Left ventricle myocardium inferior (tissue), 1 donor: ENCODE measurements at regions not wholly inside any gene's neighbourhood (a gene's known extent, or its start where the extent isn't known, plus 50 kb on each side); places are given as distances from the start of the nearest gene placed in this dataset.

ENCODE experiments used
- DNase-seq: peaks from one replicate; pipeline ENCODE4 v3.0.0-alpha.2; 2020
- H3K27ac ChIP-seq: fragments of 200-600 bp; replicated peaks from 2 replicates; pipeline ENCODE4 v1.8.0; 2021
- H3K27me3 ChIP-seq: fragments of 200-600 bp; 2 replicates; pipeline ENCODE4 v1.8.0; 2021; ENCODE audit warnings: low read depth
- H3K36me3 ChIP-seq: fragments of 200-600 bp; 2 replicates; pipeline ENCODE4 v1.8.0; 2021
- H3K4me1 ChIP-seq: fragments of 200-600 bp; 2 replicates; pipeline ENCODE4 v1.8.0; 2021
- H3K4me3 ChIP-seq: fragments of 200-600 bp; 2 replicates; pipeline ENCODE4 v1.8.0; 2021; ENCODE audit warnings: mild to moderate bottlenecking, moderate library complexity
- H3K9me3 ChIP-seq: fragments of 200-600 bp; replicated peaks from 2 replicates; pipeline ENCODE4 v1.8.0; 2021
- intact Hi-C: fragments of 100-400 bp; cut with micrococcal nuclease; formaldehyde crosslinking; loops from one replicate; pipeline ENCODE4 v1.11.0; 2022
- TF ChIP-seq, protein P1 (sequence below): fragments of 200-600 bp; IDR thresholded peaks from 2 replicates; pipeline ENCODE4 v1.8.0; 2021; ENCODE audit warnings: antibody characterized with exemption, mild to moderate bottlenecking, borderline replicate concordance
- donor health status: DM: no; HTN: yes; CAD: no; lungs with severe emphysema.

DNA sequence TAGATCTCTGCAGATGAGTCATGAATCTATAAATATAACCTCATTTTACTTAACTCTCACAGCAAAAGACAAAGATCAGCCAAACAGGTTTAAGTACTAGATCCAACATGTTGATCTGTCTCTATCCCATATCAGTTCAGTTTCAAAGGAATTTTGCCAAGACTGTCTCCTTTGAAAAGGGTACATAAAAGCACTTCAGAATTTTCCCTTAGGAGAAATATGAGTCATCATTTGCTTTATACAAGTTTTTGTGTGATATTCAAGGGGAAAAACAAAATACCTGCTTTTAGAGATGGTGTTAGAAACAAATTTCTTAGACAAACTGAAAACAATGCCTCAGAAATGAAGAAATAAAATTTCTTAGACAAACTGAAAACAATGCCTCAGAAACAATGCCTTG is 73.5 kb upstream of the LRRC7 start:
- Histone ChIP-seq H3K36me3 (no peaks in the 10 kb centered on the region), H3K9me3 (peaks cover 7% of the 10 kb centered on the region), H3K27ac (no peak overlapping the region), H3K27me3 (no peaks in the 10 kb centered on the region), H3K4me3 (no peak overlapping the region), H3K4me1 (no peaks in the 10 kb centered on the region)
- intact Hi-C loops, result no loop called here
- DNase-seq, result no peak
- TF ChIP-seq, protein P1, sequence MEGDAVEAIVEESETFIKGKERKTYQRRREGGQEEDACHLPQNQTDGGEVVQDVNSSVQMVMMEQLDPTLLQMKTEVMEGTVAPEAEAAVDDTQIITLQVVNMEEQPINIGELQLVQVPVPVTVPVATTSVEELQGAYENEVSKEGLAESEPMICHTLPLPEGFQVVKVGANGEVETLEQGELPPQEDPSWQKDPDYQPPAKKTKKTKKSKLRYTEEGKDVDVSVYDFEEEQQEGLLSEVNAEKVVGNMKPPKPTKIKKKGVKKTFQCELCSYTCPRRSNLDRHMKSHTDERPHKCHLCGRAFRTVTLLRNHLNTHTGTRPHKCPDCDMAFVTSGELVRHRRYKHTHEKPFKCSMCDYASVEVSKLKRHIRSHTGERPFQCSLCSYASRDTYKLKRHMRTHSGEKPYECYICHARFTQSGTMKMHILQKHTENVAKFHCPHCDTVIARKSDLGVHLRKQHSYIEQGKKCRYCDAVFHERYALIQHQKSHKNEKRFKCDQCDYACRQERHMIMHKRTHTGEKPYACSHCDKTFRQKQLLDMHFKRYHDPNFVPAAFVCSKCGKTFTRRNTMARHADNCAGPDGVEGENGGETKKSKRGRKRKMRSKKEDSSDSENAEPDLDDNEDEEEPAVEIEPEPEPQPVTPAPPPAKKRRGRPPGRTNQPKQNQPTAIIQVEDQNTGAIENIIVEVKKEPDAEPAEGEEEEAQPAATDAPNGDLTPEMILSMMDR, result no peak

GRCh38 chr1:69497441-69498221 is 70.1 kb upstream of the LRRC7 start:
- Histone ChIP-seq H3K27ac (no peak overlapping the region), H3K27me3 (no peaks in the 10 kb centered on the region), H3K36me3 (no peaks in the 10 kb centered on the region), H3K9me3 (no peaks in the 10 kb centered on the region), H3K4me1 (no peaks in the 10 kb centered on the region), H3K4me3 (no peak overlapping the region)
- TF ChIP-seq, protein P1, result no peak
- DNase-seq, result no peak
- intact Hi-C loops, result no loop called here

GRCh38 chr1:69498711-69499110 is 69.0 kb upstream of the LRRC7 start:
- no peak for DNase-seq
- intact Hi-C loops, result no loop called here
- H3K27me3 ChIP-seq, result no peaks in the 10 kb centered on the region
- H3K4me3 ChIP-seq, result no peak overlapping the region
- no peaks in the 10 kb centered on the region for H3K9me3 ChIP-seq
- H3K27ac ChIP-seq, result no peak overlapping the region
- TF ChIP-seq, protein P1, result no peak
- no peaks in the 10 kb centered on the region for H3K4me1 ChIP-seq
- H3K36me3 ChIP-seq, result no peaks in the 10 kb centered on the region

DNA sequence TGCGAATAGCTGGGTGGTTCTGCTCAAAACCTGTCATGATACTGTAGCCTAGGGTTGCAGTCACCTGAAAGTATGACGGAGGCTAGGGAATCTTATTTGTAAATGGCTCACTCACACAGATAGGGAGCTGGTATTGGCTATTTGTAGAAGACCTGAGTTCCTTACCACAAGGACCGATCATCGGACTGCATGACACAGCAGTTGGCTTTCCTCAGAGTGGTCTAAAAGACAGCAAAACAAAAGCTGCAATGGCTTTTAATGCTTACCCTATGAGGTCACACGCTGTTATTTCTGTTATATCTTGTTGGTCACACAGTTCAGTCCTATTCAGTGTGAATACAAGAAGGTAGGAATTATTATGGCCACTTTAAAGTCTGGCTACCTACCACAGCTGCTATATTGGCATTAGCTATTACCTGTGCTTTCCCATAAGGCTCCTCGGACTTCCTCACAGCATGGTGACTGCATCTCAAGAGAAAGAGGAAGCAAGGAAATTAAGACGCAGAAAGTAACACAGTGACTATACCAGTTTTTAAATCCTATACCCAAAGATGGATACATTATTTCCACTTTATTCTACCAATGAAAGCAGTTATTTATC is 68.4 kb upstream of the LRRC7 start:
- Histone ChIP-seq H3K9me3 (no peaks in the 10 kb centered on the region), H3K36me3 (no peaks in the 10 kb centered on the region), H3K4me1 (no peaks in the 10 kb centered on the region), H3K27me3 (no peaks in the 10 kb centered on the region), H3K27ac (no peak overlapping the region), H3K4me3 (no peak overlapping the region)
- intact Hi-C loops, result no loop called here
- no peak for DNase-seq
- TF ChIP-seq, protein P1, result no peak

GRCh38 chr1:69502991-69503390 is 64.7 kb upstream of the LRRC7 start:
- DNase-seq, result no peak
- H3K4me1 ChIP-seq, result no peaks in the 10 kb centered on the region
- TF ChIP-seq, protein P1, result no peak
- H3K9me3 ChIP-seq, result no peaks in the 10 kb centered on the region
- no peak overlapping the region for H3K4me3 ChIP-seq
- no peaks in the 10 kb centered on the region for H3K27me3 ChIP-seq
- intact Hi-C loops, result no loop called here
- no peaks in the 10 kb centered on the region for H3K36me3 ChIP-seq
- no peak overlapping the region for H3K27ac ChIP-seq
